ENCODE measurements at regions not wholly inside any gene's neighbourhood (a gene's known extent, or its start where the extent isn't known, plus 50 kb on each side); places are given as distances from the start of the nearest gene placed in this dataset.

DNA sequence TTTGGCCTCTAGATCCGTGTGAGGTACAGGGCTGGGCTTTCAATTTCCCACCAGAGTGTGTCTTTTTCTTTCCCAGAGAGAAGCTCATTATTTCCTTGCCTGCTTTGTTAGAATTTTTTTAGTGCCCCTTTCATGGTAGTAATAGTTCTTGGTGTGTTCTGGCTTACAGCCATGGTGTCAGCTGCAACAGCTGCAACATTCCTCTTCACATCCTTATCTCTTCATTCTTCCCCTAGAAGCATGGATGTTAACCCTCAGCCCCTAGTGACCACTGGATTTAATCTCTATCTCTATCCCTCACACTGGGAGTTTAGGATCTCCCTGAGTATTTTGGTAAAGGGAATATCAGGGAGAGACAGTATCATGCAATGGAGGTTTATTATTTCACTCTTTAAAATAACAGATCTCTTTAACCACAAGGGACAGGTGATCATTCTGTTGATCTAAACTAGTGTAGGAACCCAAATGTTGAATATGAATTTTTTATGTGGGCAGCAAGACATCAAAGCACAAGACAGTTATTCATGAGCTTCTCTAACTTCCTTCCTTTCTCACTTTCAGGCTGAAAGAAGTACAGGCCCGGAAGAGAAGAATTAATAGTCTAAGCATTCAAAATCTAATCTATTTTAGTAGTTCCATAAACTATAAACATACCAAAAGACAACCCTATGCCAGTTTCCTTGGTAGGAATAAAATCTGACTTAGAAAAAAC, 160.2 kb downstream of the FAM170A start:
- Histone ChIP-seq H3K27ac (ENCODE audit: low read depth, low read length) (no peak overlapping the region), H3K4me1 (ENCODE audit: control insufficient read depth, insufficient read depth, low read length, unreplicated experiment) (no peaks in the 10 kb centered on the region), H3K4me3 (ENCODE audit: low read depth, low read length) (no peak overlapping the region), H3K36me3 (ENCODE audit: insufficient read depth, low read length) (no peaks in the 10 kb centered on the region), H2AFZ (ENCODE audit: low read length, unreplicated experiment) (no peak overlapping the region), H3K27me3 (ENCODE audit: insufficient read depth, low read length) (no peaks in the 10 kb centered on the region), H3K79me2 (ENCODE audit: control insufficient read depth, insufficient read depth, low read length, unreplicated experiment) (no peaks in the 10 kb centered on the region)

DNA sequence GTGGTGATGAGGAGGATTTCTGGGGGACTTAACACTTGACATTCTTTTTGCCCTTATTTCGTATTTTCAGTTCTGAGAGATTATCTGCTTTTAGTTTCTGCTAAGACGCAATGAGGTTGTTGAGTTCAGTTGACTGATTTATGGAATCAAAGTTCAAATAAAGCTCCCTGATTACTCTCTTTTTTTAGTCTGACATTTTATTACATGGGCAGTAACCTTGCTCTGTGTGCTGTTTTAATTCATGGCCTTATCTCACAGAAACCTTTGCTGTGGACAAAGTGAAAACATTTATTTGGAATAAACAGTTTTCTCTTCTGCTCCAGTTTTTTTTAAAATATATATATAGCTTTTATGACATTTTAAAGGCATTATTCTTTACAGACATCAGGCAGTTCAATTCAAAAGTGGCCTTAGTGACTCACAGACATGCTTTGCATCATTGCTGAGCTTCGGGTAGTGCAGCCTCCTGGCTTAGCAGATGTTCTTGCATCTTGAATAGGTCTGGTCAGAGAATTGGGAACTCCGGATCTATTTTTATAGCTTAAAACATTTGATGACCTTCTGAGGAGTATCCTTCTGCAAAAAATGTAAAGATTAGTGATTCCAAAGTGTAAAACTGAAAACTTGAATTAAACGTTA, 162.9 kb downstream of the FAM170A start:
- no peak overlapping the region for H3K4me3 ChIP-seq (ENCODE audit: low read depth, low read length)
- H3K27ac ChIP-seq (ENCODE audit: low read depth, low read length), result no peak overlapping the region
- no peaks in the 10 kb centered on the region for H3K27me3 ChIP-seq (ENCODE audit: insufficient read depth, low read length)
- no peaks in the 10 kb centered on the region for H3K79me2 ChIP-seq (ENCODE audit: control insufficient read depth, insufficient read depth, low read length, unreplicated experiment)
- H2AFZ ChIP-seq (ENCODE audit: low read length, unreplicated experiment), result no peak overlapping the region
- no peaks in the 10 kb centered on the region for H3K36me3 ChIP-seq (ENCODE audit: insufficient read depth, low read length)
- H3K4me1 ChIP-seq (ENCODE audit: control insufficient read depth, insufficient read depth, low read length, unreplicated experiment), result no peaks in the 10 kb centered on the region

DNA sequence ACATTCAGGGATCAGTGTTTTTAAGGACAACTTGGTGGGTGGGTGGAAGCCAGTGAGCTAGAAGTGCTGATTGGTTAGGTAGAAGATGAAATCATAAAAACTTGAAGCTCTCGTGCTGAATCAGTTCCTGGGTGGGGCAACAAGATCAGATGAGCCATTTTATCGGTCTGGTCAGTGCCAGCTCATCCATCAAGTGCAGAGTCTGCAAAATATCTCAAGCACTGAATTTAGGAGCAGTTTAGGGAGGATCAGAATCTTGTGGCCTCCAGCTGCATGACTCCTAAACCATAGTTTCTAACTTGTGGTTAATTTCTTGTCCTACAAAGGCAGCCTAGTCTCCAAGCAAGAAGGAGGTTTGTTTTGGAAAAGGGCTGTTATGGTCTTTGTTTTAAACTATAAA, 166.4 kb downstream of the FAM170A start:
- Histone ChIP-seq H3K36me3 (ENCODE audit: insufficient read depth, low read length) (no peaks in the 10 kb centered on the region), H2AFZ (ENCODE audit: low read length, unreplicated experiment) (no peak overlapping the region), H3K4me1 (ENCODE audit: control insufficient read depth, insufficient read depth, low read length, unreplicated experiment) (no peaks in the 10 kb centered on the region), H3K27me3 (ENCODE audit: insufficient read depth, low read length) (no peaks in the 10 kb centered on the region), H3K4me3 (ENCODE audit: low read depth, low read length) (no peak overlapping the region), H3K27ac (ENCODE audit: low read depth, low read length) (no peak overlapping the region), H3K79me2 (ENCODE audit: control insufficient read depth, insufficient read depth, low read length, unreplicated experiment) (no peaks in the 10 kb centered on the region)

DNA sequence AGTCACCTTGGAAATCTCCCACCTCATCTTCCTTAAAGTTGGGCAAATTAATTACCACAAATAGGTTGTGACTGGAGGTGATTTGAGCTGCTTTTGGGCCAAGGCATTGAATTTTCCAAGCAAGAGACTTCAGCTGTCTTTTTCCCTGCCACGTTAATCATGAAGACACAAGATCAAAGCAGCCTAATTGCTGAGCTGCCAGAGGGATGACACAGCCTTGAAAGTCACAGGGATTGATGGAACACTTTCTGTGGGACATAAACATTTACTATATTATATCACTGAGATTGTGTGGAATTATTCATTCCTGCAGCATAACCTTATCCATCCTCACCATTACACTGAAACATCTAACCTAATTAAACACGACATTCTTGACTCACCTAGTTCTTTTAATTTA, 172.2 kb downstream of the FAM170A start:
- Histone ChIP-seq H3K27me3 (ENCODE audit: insufficient read depth, low read length) (no peaks in the 10 kb centered on the region), H2AFZ (ENCODE audit: low read length, unreplicated experiment) (no peak overlapping the region), H3K4me3 (ENCODE audit: low read depth, low read length) (no peak overlapping the region), H3K27ac (ENCODE audit: low read depth, low read length) (no peak overlapping the region), H3K79me2 (ENCODE audit: control insufficient read depth, insufficient read depth, low read length, unreplicated experiment) (no peaks in the 10 kb centered on the region), H3K36me3 (ENCODE audit: insufficient read depth, low read length) (no peaks in the 10 kb centered on the region), H3K4me1 (ENCODE audit: control insufficient read depth, insufficient read depth, low read length, unreplicated experiment) (no peaks in the 10 kb centered on the region)

DNA sequence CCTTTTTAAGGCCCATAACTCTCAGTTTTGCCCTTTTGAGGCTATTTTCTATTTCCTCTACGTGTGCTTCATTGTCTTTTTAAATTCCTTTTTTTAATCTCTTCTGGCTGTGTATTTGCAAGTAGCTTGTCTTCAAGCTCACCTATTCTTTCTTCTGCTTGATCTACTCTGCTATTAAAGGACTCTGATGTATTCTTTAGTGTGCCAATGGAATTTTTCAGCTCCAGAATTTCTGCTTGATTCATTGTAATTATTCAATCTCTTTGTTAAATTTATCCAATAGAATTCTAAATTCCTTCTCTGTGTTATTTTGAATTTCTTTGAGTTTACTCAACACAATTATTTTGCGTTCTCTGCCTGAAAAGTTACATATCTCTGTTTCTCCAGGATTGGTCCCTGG, 178.7 kb downstream of the FAM170A start:
- Histone ChIP-seq H3K4me1 (ENCODE audit: control insufficient read depth, insufficient read depth, low read length, unreplicated experiment) (no peaks in the 10 kb centered on the region), H2AFZ (ENCODE audit: low read length, unreplicated experiment) (no peak overlapping the region), H3K36me3 (ENCODE audit: insufficient read depth, low read length) (no peaks in the 10 kb centered on the region), H3K4me3 (ENCODE audit: low read depth, low read length) (no peak overlapping the region), H3K27me3 (ENCODE audit: insufficient read depth, low read length) (no peaks in the 10 kb centered on the region), H3K27ac (ENCODE audit: low read depth, low read length) (no peak overlapping the region), H3K79me2 (ENCODE audit: control insufficient read depth, insufficient read depth, low read length, unreplicated experiment) (no peaks in the 10 kb centered on the region)

DNA sequence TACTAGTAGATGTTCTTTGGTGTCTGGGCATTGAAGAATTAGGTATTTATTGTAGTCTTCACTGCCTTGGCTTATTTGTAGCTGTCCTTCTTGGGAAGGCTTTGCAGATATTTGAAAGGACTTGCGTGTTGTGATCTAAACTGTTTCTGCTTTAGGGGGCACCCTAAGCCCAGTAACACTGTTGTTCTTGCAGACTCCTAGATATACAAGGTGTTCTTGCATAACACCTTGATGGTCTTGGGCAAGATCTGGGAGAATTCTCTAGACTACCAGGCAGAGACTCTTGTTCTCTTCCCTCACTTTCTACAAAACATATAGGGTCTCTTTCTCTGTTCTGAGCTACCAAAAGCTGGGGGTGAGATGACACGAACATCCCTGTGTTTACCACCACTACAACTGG, 179.1 kb downstream of the FAM170A start:
- no peak overlapping the region for H2AFZ ChIP-seq (ENCODE audit: low read length, unreplicated experiment)
- H3K4me3 ChIP-seq (ENCODE audit: low read depth, low read length), result no peak overlapping the region
- no peaks in the 10 kb centered on the region for H3K27me3 ChIP-seq (ENCODE audit: insufficient read depth, low read length)
- no peaks in the 10 kb centered on the region for H3K79me2 ChIP-seq (ENCODE audit: control insufficient read depth, insufficient read depth, low read length, unreplicated experiment)
- H3K4me1 ChIP-seq (ENCODE audit: control insufficient read depth, insufficient read depth, low read length, unreplicated experiment), result no peaks in the 10 kb centered on the region
- H3K36me3 ChIP-seq (ENCODE audit: insufficient read depth, low read length), result no peaks in the 10 kb centered on the region
- H3K27ac ChIP-seq (ENCODE audit: low read depth, low read length), result no peak overlapping the region

DNA sequence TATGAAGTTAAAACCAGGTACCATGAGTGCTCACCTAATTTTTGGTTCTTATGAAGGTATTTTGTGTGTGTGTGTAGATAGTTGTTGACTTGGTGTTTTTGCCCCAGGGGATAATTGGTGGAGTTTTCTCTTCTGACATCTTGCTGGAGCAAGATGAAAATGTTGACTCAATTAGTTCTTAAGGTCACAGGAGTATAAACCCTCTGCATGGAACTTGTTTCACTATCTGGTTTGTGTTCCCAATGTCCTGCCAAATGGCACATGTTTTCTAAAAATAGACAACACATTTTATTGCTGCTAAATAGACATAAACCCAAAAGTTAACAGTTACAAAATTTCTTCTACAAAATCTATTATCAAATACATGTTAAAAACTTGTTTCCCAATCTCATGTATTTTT, 180.9 kb downstream of the FAM170A start:
- Histone ChIP-seq H2AFZ (ENCODE audit: low read length, unreplicated experiment) (no peak overlapping the region), H3K4me3 (ENCODE audit: low read depth, low read length) (no peak overlapping the region), H3K27ac (ENCODE audit: low read depth, low read length) (no peak overlapping the region)

DNA sequence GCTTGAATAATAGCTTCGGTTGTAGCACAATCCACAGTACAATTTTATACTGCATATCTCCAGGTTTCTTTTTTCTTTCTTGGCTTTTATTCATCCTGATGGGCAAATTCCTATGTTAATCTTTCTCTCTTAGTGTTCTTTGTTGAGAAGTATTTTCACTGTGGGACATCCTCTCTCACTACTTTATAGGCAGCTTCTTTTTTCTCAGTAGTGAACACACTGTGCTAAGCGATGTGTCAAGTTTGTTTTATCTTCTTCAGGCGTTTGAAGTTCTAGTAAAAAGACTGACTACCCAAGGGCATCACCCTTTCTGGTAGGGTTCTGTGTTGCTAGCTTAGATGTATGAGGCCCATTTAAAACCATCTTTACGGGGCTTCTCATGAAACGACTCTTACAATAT, 182.1 kb downstream of the FAM170A start:
- Histone ChIP-seq H3K27ac (ENCODE audit: low read depth, low read length) (no peak overlapping the region), H3K36me3 (ENCODE audit: insufficient read depth, low read length) (no peaks in the 10 kb centered on the region), H3K4me1 (ENCODE audit: control insufficient read depth, insufficient read depth, low read length, unreplicated experiment) (no peaks in the 10 kb centered on the region), H3K79me2 (ENCODE audit: control insufficient read depth, insufficient read depth, low read length, unreplicated experiment) (no peaks in the 10 kb centered on the region), H3K4me3 (ENCODE audit: low read depth, low read length) (no peak overlapping the region), H2AFZ (ENCODE audit: low read length, unreplicated experiment) (no peak overlapping the region), H3K27me3 (ENCODE audit: insufficient read depth, low read length) (no peaks in the 10 kb centered on the region)

More for the DNA sequence above, 180.9 kb downstream of the FAM170A start:
- Histone ChIP-seq H3K79me2 (ENCODE audit: control insufficient read depth, insufficient read depth, low read length, unreplicated experiment) (no peaks in the 10 kb centered on the region), H3K27me3 (ENCODE audit: insufficient read depth, low read length) (no peaks in the 10 kb centered on the region), H3K4me1 (ENCODE audit: control insufficient read depth, insufficient read depth, low read length, unreplicated experiment) (no peaks in the 10 kb centered on the region), H3K36me3 (ENCODE audit: insufficient read depth, low read length) (no peaks in the 10 kb centered on the region)

DNA sequence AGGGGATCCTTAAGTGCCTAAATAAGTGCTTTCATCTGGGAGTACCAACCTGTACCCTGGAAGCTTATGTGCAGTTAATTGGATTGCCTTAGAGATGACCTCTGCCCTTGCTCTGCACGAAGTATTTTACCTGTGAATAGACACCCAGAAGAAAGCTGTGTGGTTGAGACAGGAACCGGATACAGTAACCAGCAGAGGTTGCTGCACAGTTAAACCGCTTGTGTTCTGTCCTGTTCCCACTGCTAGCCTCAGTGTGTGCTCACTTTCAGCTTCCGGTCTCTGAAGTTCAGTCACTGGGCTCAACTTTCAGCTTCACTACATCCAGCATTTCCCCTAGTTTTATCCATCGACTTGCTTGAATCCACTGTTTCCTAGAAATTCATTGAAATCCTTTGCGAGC, 185.3 kb downstream of the FAM170A start:
- Histone ChIP-seq H3K36me3 (ENCODE audit: insufficient read depth, low read length) (no peaks in the 10 kb centered on the region), H3K4me1 (ENCODE audit: control insufficient read depth, insufficient read depth, low read length, unreplicated experiment) (no peaks in the 10 kb centered on the region), H3K27ac (ENCODE audit: low read depth, low read length) (no peak overlapping the region), H3K4me3 (ENCODE audit: low read depth, low read length) (no peak overlapping the region), H2AFZ (ENCODE audit: low read length, unreplicated experiment) (no peak overlapping the region), H3K79me2 (ENCODE audit: control insufficient read depth, insufficient read depth, low read length, unreplicated experiment) (no peaks in the 10 kb centered on the region), H3K27me3 (ENCODE audit: insufficient read depth, low read length) (no peaks in the 10 kb centered on the region)

DNA sequence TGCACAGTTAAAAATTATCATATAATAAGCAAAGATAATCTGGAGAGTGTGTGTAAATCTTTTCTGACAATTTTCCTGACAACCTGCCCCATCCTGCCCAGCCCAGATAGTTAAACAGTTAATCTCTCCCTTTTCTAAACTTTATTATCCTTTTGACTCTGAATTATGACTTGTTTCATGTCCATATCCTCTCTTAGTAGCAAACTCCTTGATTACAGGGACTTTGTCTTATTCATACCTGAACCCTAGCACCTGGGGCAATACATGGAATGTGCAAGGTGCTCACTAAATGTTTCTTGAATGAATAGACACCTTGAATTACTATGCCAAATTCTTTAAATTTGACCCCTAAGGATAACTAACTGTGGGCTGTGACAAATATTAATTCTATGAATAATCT, 186.7 kb downstream of the FAM170A start:
- no peaks in the 10 kb centered on the region for H3K79me2 ChIP-seq (ENCODE audit: control insufficient read depth, insufficient read depth, low read length, unreplicated experiment)
- H3K36me3 ChIP-seq (ENCODE audit: insufficient read depth, low read length), result no peaks in the 10 kb centered on the region
- no peak overlapping the region for H3K27ac ChIP-seq (ENCODE audit: low read depth, low read length)
- peaks cover 5% of the 10 kb centered on the region; the same call in 1 of the 2 replicates for H3K27me3 ChIP-seq (ENCODE audit: insufficient read depth, low read length)
- H3K4me1 ChIP-seq (ENCODE audit: control insufficient read depth, insufficient read depth, low read length, unreplicated experiment), result no peaks in the 10 kb centered on the region
- H2AFZ ChIP-seq (ENCODE audit: low read length, unreplicated experiment), result no peak overlapping the region
- no peak overlapping the region for H3K4me3 ChIP-seq (ENCODE audit: low read depth, low read length)

DNA sequence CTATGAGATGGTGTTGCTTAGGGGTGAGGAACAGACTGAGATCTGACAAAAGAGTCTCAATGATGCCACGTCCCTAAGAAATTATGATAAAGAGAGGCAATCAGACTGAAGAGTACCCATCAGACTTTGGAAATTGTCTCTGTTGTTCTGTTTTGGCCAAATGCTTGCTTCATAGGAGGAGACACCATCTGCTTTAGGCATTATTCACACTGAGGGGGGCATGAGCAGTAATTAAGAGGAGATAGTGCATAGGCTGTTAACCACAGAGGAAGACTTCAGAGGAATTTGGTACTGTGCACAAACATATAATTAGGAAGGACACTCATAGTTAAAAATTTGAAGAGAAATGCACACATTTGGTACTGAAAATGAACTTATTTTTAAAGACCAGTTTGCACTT, 190.7 kb downstream of the FAM170A start:
- Histone ChIP-seq H2AFZ (ENCODE audit: low read length, unreplicated experiment) (no peak overlapping the region), H3K27me3 (ENCODE audit: insufficient read depth, low read length) (peaks cover 5% of the 10 kb centered on the region; the same call in 1 of the 2 replicates), H3K4me1 (ENCODE audit: control insufficient read depth, insufficient read depth, low read length, unreplicated experiment) (no peaks in the 10 kb centered on the region), H3K27ac (ENCODE audit: low read depth, low read length) (no peak overlapping the region), H3K4me3 (ENCODE audit: low read depth, low read length) (no peak overlapping the region), H3K79me2 (ENCODE audit: control insufficient read depth, insufficient read depth, low read length, unreplicated experiment) (no peaks in the 10 kb centered on the region), H3K36me3 (ENCODE audit: insufficient read depth, low read length) (no peaks in the 10 kb centered on the region)
